GM19238 (cell line): ENCODE measurements at regions not wholly inside any gene's neighbourhood (a gene's known extent, or its start where the extent isn't known, plus 50 kb on each side); places are given as distances from the start of the nearest gene placed in this dataset.

Experiments
- DNase-seq: peaks from one replicate; pipeline ENCODE4 v3.0.0; 2011; ENCODE audit warnings: low spot score; ENCODE audit not compliant: insufficient read length

- no peak for DNase-seq
Observed at GRCh38 chr16:6105115-6105514, 1007.5 kb upstream of the EEF2KMT start.

- no peak for DNase-seq
Observed at GRCh38 chr16:6104428-6104827, 1006.8 kb upstream of the EEF2KMT start.

- no peak for DNase-seq
Observed at GRCh38 chr16:6103561-6103960, 1006.0 kb upstream of the EEF2KMT start.

- no peak for DNase-seq
Observed at GRCh38 chr16:6099102-6099501, 1001.5 kb upstream of the EEF2KMT start.

DNA sequence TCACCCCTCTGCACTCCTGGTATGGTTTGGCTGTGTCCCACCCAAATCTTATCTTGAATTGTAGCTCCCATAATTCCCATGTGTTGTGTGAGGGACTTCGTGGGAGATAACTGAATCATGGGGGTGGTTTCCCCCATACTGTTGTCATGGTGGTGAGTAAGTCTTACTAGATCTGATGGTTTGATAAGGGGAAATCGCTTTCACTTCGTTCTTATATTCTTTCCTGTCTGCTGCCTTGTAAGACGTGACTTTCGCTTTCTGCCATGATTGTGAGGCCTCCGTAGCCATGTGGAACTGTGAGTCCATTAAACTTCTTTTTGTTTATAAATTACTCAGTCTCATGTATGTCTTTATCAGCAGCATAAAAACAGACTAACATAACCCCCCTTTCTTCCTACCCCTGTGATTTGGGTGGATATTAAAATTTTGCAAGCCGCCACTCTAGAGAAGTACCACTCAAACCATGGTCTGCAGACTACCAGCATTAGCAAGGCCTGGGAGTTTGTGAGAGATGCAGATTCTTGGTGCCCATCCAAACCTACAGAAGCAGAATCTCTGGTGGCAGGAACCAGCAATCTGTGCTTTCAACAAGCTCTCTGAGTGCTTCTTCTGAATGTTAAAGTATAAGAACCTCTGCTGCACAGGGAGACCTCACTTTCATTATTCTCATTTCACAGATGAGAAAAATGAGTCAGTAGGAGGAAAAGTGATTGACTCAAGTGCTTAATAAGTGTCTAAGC lies 999.5 kb upstream of the EEF2KMT start:
- DNase-seq = no peak

GRCh38 chr16:6095414-6095813 lies 997.8 kb upstream of the EEF2KMT start:
- no peak for DNase-seq

- DNase-seq = no peak
Observed at GRCh38 chr16:6091021-6091420, 993.4 kb upstream of the EEF2KMT start.

GRCh38 chr16:6081320-6081976 lies 983.9 kb upstream of the EEF2KMT start:
- DNase-seq = no peak

DNA sequence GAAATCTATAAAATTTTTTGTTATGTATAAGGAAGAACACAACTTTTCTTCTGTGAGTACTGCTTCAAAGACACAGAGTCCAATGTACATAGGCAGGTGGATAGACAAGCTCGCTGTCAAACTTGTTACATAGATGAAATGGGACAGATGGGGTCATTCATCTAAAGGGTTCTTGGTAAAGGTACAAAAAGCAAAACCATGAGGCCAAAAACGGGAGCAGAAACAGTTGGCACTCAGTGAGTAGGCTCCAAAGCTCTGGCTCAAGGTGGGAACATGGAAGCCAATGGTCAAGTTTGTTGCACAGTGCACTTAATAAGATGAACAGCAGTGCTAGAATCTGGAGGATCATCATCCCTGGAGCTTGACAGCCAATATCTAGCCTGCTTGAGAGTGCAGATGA lies 979.0 kb upstream of the EEF2KMT start:
- DNase-seq = no peak

GRCh38 chr16:6068063-6068462 lies 970.5 kb upstream of the EEF2KMT start:
- no peak for DNase-seq

DNA sequence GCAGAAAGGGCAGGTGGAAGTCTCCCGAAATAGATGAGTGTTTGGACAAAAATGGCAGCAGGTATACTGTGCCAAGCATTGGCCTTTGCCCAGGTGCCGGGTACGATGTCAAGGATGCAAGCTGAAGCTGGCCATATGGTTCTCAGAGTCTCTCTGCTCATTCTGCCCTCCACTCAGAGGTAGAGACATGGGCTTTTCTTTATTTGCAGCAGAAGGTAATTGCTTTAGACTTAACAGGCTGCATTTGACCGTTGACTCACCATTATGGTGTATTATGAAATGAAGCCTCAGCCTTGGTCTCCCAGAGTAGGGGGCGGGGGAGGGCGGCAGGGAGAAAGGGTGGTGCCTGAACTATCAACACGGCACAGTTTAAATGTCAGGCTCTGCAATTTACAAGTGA lies 969.1 kb upstream of the EEF2KMT start:
- DNase-seq = no peak

DNA sequence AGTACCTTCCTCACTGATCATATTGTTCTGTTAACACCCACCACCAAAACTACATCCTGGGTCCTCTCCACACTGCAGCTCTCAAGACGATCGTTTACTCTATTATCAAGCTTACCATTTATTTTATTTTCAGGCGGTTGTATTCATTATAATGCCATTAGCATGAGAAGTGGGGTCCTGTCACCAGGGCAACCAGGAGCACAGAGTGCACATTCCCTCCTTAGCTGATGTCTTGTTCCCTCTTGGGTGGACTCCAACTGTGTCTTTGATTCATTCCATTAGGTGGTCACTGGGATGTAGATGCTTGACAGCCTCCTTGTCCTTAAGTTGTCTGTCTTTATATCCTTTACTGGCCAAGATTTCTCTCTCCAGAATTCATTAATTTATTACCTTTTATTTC lies 965.9 kb upstream of the EEF2KMT start:
- DNase-seq = no peak

DNA sequence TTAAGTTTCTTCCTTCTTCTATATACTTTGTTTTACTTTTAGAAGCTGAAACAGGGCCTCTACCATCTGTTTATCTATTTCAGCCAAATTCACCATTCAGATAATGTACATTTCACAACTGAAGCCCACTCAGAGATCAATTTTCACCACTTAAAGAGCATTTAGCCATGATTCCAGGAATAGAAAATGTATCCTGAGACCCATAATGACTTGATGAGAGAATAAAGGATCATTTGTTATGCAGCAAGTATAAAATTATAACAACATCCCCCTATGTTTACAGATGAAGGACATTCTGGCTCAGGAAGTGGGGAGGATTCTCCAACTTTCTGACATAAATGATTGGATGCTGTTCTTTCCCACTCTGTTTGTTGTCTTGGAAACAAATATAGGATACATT lies 962.1 kb upstream of the EEF2KMT start:
- no peak for DNase-seq

- no peak for DNase-seq
Observed at GRCh38 chr16:6057821-6058220, 960.2 kb upstream of the EEF2KMT start.

- DNase-seq = no peak
Observed at GRCh38 chr16:6048017-6048416, 950.4 kb upstream of the EEF2KMT start.

DNA sequence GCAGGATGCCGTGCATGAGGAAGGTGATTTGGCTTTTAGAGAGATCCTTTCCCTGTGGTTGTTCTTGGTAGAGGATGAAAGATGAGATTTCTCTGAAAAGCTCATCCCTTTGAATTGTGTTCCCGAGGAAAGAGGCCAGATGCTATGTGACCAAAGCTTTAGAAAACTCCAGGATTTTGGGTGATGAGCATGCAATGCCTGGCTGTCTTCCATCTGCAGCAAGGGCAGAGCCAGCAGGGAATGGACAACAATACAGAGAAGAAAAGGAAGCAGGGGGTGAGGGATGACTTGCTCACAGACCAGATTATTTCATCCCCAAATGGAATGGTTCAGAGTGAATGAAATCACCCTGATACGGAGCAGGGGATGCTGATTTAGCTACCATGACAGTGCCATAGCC lies 949.7 kb upstream of the EEF2KMT start:
- no peak for DNase-seq

GRCh38 chr16:6038941-6039645 lies 941.5 kb upstream of the EEF2KMT start:
- DNase-seq = no peak

DNA sequence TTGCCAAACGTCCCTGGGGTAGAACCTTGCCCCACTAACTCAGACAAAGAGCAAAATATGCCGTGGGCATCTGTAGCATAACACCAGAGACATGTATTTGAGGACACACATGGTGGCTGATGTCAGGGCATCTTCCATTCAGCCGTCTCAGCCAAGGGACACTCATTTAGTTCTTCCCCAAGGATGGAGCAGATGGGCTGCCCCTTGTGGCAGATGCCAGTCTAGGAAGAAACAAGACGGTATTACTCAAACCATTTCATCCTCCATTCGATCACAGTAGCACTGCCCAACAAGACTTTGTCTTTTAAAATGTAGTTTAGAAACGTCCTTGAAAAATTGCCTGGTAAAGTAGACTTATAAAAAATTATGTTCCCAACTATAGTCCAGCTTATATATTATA lies 937.6 kb upstream of the EEF2KMT start:
- DNase-seq = no peak

GRCh38 chr16:6034511-6034910 lies 936.9 kb upstream of the EEF2KMT start:
- DNase-seq = no peak

- DNase-seq = no peak
Observed at GRCh38 chr16:6032438-6032837, 934.8 kb upstream of the EEF2KMT start.

GRCh38 chr16:6031567-6031966 lies 934.0 kb upstream of the EEF2KMT start:
- no peak for DNase-seq

- no peak for DNase-seq
Observed at GRCh38 chr16:6031102-6031501, 933.5 kb upstream of the EEF2KMT start.

- no peak for DNase-seq
Observed at GRCh38 chr16:6027733-6028132, 930.1 kb upstream of the EEF2KMT start.
